ENCODE measurements at regions not wholly inside any gene's neighbourhood (a gene's known extent, or its start where the extent isn't known, plus 50 kb on each side); places are given as distances from the start of the nearest gene placed in this dataset.
A peak's percentile ranks its signal among the peaks of the same experiment; 100 is the strongest.

- no peak for DNase-seq (ENCODE audit: low spot score)
These were observed 112.6 kb upstream of the SORBS2 start for GRCh38 chr4:185924458-185925044.

GRCh38 chr4:185925910-185926360, 113.9 kb upstream of the SORBS2 start:
- DNase-seq (ENCODE audit: low spot score): no peak

- DNase-seq (ENCODE audit: low spot score): no peak
These were observed 119.4 kb upstream of the SORBS2 start for GRCh38 chr4:185931375-185931774.

GRCh38 chr4:185931986-185932385, 120.0 kb upstream of the SORBS2 start:
- no peak for DNase-seq (ENCODE audit: low spot score)

- DNase-seq (ENCODE audit: low spot score): no peak
These were observed 120.5 kb upstream of the SORBS2 start for GRCh38 chr4:185932491-185932890.

GRCh38 chr4:185933078-185933581, 121.1 kb upstream of the SORBS2 start:
- DNase-seq (ENCODE audit: low spot score): peak; percentile 71

GRCh38 chr4:185936650-185937376, 124.8 kb upstream of the SORBS2 start:
- DNase-seq (ENCODE audit: low spot score): no peak

DNA sequence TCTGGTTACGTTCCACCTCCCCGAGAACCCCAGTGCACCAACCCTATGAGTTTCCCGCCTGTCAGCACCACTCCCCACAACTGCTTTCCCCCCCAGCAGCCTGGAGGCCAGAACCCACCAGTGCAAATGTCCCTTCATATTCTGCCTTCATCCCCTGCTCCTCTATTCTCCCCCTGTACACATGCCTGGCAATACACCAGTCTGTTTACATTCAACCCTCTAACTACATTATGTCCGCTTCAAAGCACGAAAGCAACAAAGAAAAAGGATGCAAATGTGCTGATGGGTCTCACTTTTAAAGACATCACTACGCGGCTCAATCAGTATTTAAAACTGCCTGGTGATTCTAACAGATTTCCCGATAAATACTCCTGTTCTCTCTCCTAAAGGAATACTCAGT, 126.7 kb upstream of the SORBS2 start:
- no peak for DNase-seq (ENCODE audit: low spot score)

- no peak for DNase-seq (ENCODE audit: low spot score)
These were observed 127.5 kb upstream of the TLR3 start for GRCh38 chr4:185941461-185941860.

- DNase-seq (ENCODE audit: low spot score): no peak
These were observed 123.7 kb upstream of the TLR3 start for GRCh38 chr4:185945252-185945651.

GRCh38 chr4:185945906-185946305, 123.0 kb upstream of the TLR3 start:
- no peak for DNase-seq (ENCODE audit: low spot score)

DNA sequence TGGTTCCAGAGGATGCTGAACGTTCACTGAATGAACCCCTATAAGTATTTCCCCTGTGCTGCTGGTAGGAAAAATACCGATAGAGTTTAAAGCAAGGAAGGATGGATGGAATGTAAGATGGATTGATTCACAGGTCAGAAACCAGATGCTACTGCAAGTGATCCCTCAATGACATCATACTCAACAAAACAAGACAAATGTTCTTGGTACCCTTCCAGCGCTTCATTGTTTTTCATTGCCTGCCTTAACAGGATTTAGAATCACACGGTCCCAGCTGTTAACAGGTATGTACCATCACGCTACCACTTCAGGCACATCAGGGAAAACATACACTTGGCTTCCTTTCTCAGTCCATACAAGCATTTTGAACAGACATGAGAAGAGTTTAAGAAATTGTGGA, 118.1 kb upstream of the TLR3 start:
- DNase-seq (ENCODE audit: low spot score): no peak

DNA sequence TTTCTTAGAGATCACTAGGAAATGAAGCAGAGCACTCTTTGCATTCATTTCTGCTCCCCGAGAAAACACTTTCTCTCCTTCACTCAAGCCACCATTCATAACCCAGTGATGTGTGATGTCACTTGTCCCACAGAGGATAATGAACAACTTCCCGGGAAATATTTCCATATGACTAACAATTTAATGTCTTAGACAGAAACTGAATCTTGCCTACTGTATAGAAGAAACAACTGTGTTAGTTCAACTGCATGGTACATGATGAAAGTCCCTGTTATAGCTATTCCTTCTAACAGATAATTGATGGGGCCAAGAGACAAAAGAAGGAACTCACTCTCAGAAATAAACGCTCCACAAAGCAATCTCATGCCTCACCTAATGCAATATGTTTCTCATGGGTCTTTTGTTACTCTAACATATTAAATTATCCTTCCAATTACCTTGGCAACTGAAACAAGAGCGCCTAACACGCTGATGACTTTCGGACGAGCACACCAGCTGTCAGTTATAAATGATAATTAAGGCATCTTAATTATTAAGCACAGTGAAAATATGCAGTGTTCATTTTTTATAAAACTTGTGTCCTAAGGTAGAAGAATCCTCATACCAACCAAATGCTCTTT, 113.7 kb upstream of the TLR3 start:
- no peak for DNase-seq (ENCODE audit: low spot score)

- no peak for DNase-seq (ENCODE audit: low spot score)
These were observed 113.0 kb upstream of the TLR3 start for GRCh38 chr4:185955826-185956543.

GRCh38 chr4:185956544-185956940, 112.4 kb upstream of the TLR3 start:
- no peak for DNase-seq (ENCODE audit: low spot score)

- no peak for DNase-seq (ENCODE audit: low spot score)
These were observed 110.7 kb upstream of the TLR3 start for GRCh38 chr4:185958094-185958747.

- DNase-seq (ENCODE audit: low spot score): no peak
These were observed 103.3 kb upstream of the TLR3 start for GRCh38 chr4:185965426-185966384.

DNA sequence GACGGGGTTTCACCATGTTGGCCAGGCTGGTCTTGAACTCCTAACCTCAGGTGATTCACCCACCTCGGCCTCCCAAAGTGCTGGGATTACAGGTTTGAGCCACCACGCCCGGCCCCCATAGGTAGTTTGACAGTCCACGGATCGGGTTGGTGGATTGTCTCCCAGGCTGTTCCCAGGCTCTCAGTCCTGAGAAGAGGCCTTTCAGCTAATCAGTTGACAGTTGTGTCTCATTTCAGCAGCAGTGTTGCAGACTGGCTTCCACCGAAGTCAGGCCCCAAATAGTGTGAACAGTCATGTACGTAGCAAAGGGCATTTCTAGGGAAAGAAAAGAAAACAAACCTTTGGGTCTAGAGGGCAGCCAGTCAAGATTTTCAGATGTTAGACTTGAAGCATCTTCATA, 102.4 kb upstream of the TLR3 start:
- DNase-seq (ENCODE audit: low spot score): no peak

- DNase-seq (ENCODE audit: low spot score): no peak
These were observed 101.8 kb upstream of the TLR3 start for GRCh38 chr4:185966997-185967775.

DNA sequence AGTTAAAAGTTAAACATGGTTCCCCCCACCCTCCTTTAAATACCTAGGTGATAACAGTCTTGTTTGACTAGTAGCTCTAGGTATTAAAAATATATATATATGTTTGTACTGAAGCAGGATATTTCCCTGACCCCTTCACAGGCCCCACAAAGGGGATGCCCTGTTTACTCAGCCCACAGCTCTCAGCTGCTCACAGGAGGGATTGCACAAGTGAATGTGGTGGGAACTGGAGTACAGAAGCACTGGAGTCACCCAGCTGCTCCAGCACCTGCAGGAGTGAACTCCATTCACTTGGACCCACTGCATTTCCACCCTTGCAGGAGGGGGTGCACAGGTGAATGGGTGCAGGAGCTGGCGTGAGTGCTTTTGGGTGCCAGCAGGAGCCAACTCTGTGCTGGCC, 99.3 kb upstream of the TLR3 start:
- DNase-seq (ENCODE audit: low spot score): no peak

Measured in A172 (cell line).